ENCODE measurements at regions not wholly inside any gene's neighbourhood (a gene's known extent, or its start where the extent isn't known, plus 50 kb on each side); places are given as distances from the start of the nearest gene placed in this dataset.

- Histone ChIP-seq H4K20me1 (ENCODE audit: low read depth, low read length) (no peaks in the 10 kb centered on the region), H3K9me2 (replicated peaks; ENCODE audit: insufficient read depth, low read length) (no peaks in the 10 kb centered on the region), H3F3A (ENCODE audit: insufficient read depth) (no peaks in the 10 kb centered on the region), H3K36me3 (ENCODE audit: low read length) (no peaks in the 10 kb centered on the region), H3K9me3 (ENCODE audit: insufficient read depth, low read length) (no peaks in the 10 kb centered on the region), H3K9ac (ENCODE audit: low read length) (no peak overlapping the region), H3K4me2 (ENCODE audit: low read depth, low read length, poor library complexity, severe bottlenecking) (no peak overlapping the region), H3K27me3 (ENCODE audit: low read length) (no peaks in the 10 kb centered on the region), H3K79me2 (ENCODE audit: insufficient read depth, low read length) (no peaks in the 10 kb centered on the region), H2AFZ (ENCODE audit: low read depth, low read length, severe bottlenecking) (no peak overlapping the region), H3K4me3 (ENCODE audit: insufficient read depth, low read length, poor library complexity, severe bottlenecking) (no peak overlapping the region), H3K27ac (ENCODE audit: low read depth, low read length) (no peak overlapping the region)
- TF ChIP-seq EZH2phosphoT487 (conservative IDR thresholded peaks at IDR 0.05; ENCODE audit: low read length): no peak
- TF ChIP-seq CTCF (IDR thresholded peaks at IDR 0.05; ENCODE audit: insufficient read depth, low read length, poor library complexity, severe bottlenecking): no peak
Observed at GRCh38 chr2:21519821-21520220, 396.1 kb downstream of the TDRD15 start.

GRCh38 chr2:21535826-21536225 lies 412.1 kb downstream of the TDRD15 start:
- no peaks in the 10 kb centered on the region for H3K27me3 ChIP-seq (ENCODE audit: low read length)
- no peak overlapping the region for H3K27ac ChIP-seq (ENCODE audit: low read depth, low read length)
- no peak overlapping the region for H3K4me3 ChIP-seq (ENCODE audit: insufficient read depth, low read length, poor library complexity, severe bottlenecking)
- H3K9ac ChIP-seq (ENCODE audit: low read length): no peak overlapping the region
- H4K20me1 ChIP-seq (ENCODE audit: low read depth, low read length): no peaks in the 10 kb centered on the region
- no peak overlapping the region for H3K4me2 ChIP-seq (ENCODE audit: low read depth, low read length, poor library complexity, severe bottlenecking)
- no peaks in the 10 kb centered on the region for H3F3A ChIP-seq (ENCODE audit: insufficient read depth)
- H2AFZ ChIP-seq (ENCODE audit: low read depth, low read length, severe bottlenecking): no peak overlapping the region
- H3K9me3 ChIP-seq (ENCODE audit: insufficient read depth, low read length): peaks cover 11% of the 10 kb centered on the region; the same call in 1 of the 2 replicates
- H3K79me2 ChIP-seq (ENCODE audit: insufficient read depth, low read length): no peaks in the 10 kb centered on the region
- TF ChIP-seq EZH2phosphoT487 (conservative IDR thresholded peaks at IDR 0.05; ENCODE audit: low read length): no peak
- TF ChIP-seq CTCF (IDR thresholded peaks at IDR 0.05; ENCODE audit: insufficient read depth, low read length, poor library complexity, severe bottlenecking): no peak
- no peaks in the 10 kb centered on the region for H3K36me3 ChIP-seq (ENCODE audit: low read length)
- H3K9me2 ChIP-seq (replicated peaks; ENCODE audit: insufficient read depth, low read length): no peaks in the 10 kb centered on the region

GRCh38 chr2:21539685-21540084 lies 415.9 kb downstream of the TDRD15 start:
- H3K27me3 ChIP-seq (ENCODE audit: low read length): no peaks in the 10 kb centered on the region
- H3K9me2 ChIP-seq (replicated peaks; ENCODE audit: insufficient read depth, low read length): no peaks in the 10 kb centered on the region
- H4K20me1 ChIP-seq (ENCODE audit: low read depth, low read length): no peaks in the 10 kb centered on the region
- H3K9me3 ChIP-seq (ENCODE audit: insufficient read depth, low read length): peaks cover 11% of the 10 kb centered on the region; the same call in 1 of the 2 replicates
- H3K9ac ChIP-seq (ENCODE audit: low read length): no peak overlapping the region
- TF ChIP-seq EZH2phosphoT487 (conservative IDR thresholded peaks at IDR 0.05; ENCODE audit: low read length): no peak
- H3K4me2 ChIP-seq (ENCODE audit: low read depth, low read length, poor library complexity, severe bottlenecking): no peak overlapping the region
- H3K27ac ChIP-seq (ENCODE audit: low read depth, low read length): no peak overlapping the region
- H3F3A ChIP-seq (ENCODE audit: insufficient read depth): no peaks in the 10 kb centered on the region
- H3K36me3 ChIP-seq (ENCODE audit: low read length): no peaks in the 10 kb centered on the region
- no peak overlapping the region for H2AFZ ChIP-seq (ENCODE audit: low read depth, low read length, severe bottlenecking)
- H3K79me2 ChIP-seq (ENCODE audit: insufficient read depth, low read length): no peaks in the 10 kb centered on the region
- no peak overlapping the region for H3K4me3 ChIP-seq (ENCODE audit: insufficient read depth, low read length, poor library complexity, severe bottlenecking)

GRCh38 chr2:21543630-21544029 lies 419.9 kb downstream of the TDRD15 start:
- H3K9me3 ChIP-seq (ENCODE audit: insufficient read depth, low read length): no peaks in the 10 kb centered on the region
- no peaks in the 10 kb centered on the region for H3F3A ChIP-seq (ENCODE audit: insufficient read depth)
- H3K79me2 ChIP-seq (ENCODE audit: insufficient read depth, low read length): no peaks in the 10 kb centered on the region
- no peak overlapping the region for H3K27ac ChIP-seq (ENCODE audit: low read depth, low read length)
- H3K27me3 ChIP-seq (ENCODE audit: low read length): no peaks in the 10 kb centered on the region
- H3K4me3 ChIP-seq (ENCODE audit: insufficient read depth, low read length, poor library complexity, severe bottlenecking): no peak overlapping the region
- no peak overlapping the region for H3K4me2 ChIP-seq (ENCODE audit: low read depth, low read length, poor library complexity, severe bottlenecking)
- no peaks in the 10 kb centered on the region for H3K9me2 ChIP-seq (replicated peaks; ENCODE audit: insufficient read depth, low read length)
- H4K20me1 ChIP-seq (ENCODE audit: low read depth, low read length): no peaks in the 10 kb centered on the region
- TF ChIP-seq EZH2phosphoT487 (conservative IDR thresholded peaks at IDR 0.05; ENCODE audit: low read length): no peak
- TF ChIP-seq CTCF (IDR thresholded peaks at IDR 0.05; ENCODE audit: insufficient read depth, low read length, poor library complexity, severe bottlenecking): no peak
- H3K9ac ChIP-seq (ENCODE audit: low read length): no peak overlapping the region
- H2AFZ ChIP-seq (ENCODE audit: low read depth, low read length, severe bottlenecking): no peak overlapping the region
- H3K36me3 ChIP-seq (ENCODE audit: low read length): no peaks in the 10 kb centered on the region
